HepG2 (cell line): ENCODE measurements at regions not wholly inside any gene's neighbourhood (a gene's known extent, or its start where the extent isn't known, plus 50 kb on each side); places are given as distances from the start of the nearest gene placed in this dataset.

Source experiments
- EP300 ChIP-seq, 3 experiments: sonication (generic) in 1 of 3; formaldehyde crosslinking in 1 of 3; IDR thresholded peaks; 2 replicates each; pipeline versions ENCODE4 v1.5.1 to v1.6.1; 2011 to 2020; ENCODE audit warnings: low read depth in 2 of 3, low read length in 2 of 3, borderline replicate concordance in 1 of 3, improper control_type of control experiment in 1 of 3, mild to moderate bottlenecking in 1 of 3, missing genetic modification reagents in 1 of 3, moderate library complexity in 1 of 3
- HOXA7 ChIP-seq: sonication (generic); formaldehyde crosslinking; IDR thresholded peaks from 2 replicates; pipeline ENCODE4 v1.8.1; 2022; ENCODE audit warnings: mild to moderate bottlenecking, missing genetic modification reagents, moderate library complexity
- JUNB ChIP-seq: sonication (generic); formaldehyde crosslinking; IDR thresholded peaks from 2 replicates; pipeline ENCODE4 v1.8.0; 2022; ENCODE audit warnings: missing genetic modification reagents, mild to moderate bottlenecking, borderline replicate concordance
- NBN ChIP-seq: fragments of 450-650 bp; conservative IDR thresholded peaks from 2 replicates; pipeline ENCODE4 v1.6.1; 2017
- RXRA ChIP-seq: sonication (generic); formaldehyde crosslinking; IDR thresholded peaks from 2 replicates; pipeline ENCODE4 v1.5.1; 2020; ENCODE audit warnings: missing genetic modification reagents
- TEAD2 ChIP-seq: sonication (generic); formaldehyde crosslinking; IDR thresholded peaks from 2 replicates; pipeline ENCODE4 v1.9.0; 2021; ENCODE audit warnings: missing genetic modification reagents
- TF ChIP-seq, protein P1 (sequence below): sonication (generic); formaldehyde crosslinking; IDR thresholded peaks from 2 replicates; pipeline ENCODE4 v1.5.0; 2020; ENCODE audit warnings: mild to moderate bottlenecking, missing genetic modification reagents, moderate library complexity
- TF ChIP-seq, protein P2 (sequence below): IDR thresholded peaks from 2 replicates; pipeline ENCODE4 v1.6.1; 2016; ENCODE audit warnings: low read depth, control low read depth

GRCh38 chr3:106985721-106986120, 391.5 kb upstream of the CCDC54 start:
- no peak for TF ChIP-seq NBN
- TF ChIP-seq, protein P1, sequence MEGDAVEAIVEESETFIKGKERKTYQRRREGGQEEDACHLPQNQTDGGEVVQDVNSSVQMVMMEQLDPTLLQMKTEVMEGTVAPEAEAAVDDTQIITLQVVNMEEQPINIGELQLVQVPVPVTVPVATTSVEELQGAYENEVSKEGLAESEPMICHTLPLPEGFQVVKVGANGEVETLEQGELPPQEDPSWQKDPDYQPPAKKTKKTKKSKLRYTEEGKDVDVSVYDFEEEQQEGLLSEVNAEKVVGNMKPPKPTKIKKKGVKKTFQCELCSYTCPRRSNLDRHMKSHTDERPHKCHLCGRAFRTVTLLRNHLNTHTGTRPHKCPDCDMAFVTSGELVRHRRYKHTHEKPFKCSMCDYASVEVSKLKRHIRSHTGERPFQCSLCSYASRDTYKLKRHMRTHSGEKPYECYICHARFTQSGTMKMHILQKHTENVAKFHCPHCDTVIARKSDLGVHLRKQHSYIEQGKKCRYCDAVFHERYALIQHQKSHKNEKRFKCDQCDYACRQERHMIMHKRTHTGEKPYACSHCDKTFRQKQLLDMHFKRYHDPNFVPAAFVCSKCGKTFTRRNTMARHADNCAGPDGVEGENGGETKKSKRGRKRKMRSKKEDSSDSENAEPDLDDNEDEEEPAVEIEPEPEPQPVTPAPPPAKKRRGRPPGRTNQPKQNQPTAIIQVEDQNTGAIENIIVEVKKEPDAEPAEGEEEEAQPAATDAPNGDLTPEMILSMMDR (CRISPR knock-in tag), result no peak
- no peak for TF ChIP-seq HOXA7 (CRISPR knock-in tag)
- TF ChIP-seq TEAD2 (CRISPR knock-in tag), result no peak
- no peak for TF ChIP-seq EP300 (IDR thresholded peaks at IDR 0.05; ENCODE audit: low read depth in 2 of 2, low read length in 2 of 2)
- no peak for TF ChIP-seq EP300 (CRISPR knock-in tag; IDR thresholded peaks at IDR 0.05; ENCODE audit: borderline replicate concordance)
- TF ChIP-seq JUNB (CRISPR knock-in tag), result no peak
- TF ChIP-seq, protein P2, sequence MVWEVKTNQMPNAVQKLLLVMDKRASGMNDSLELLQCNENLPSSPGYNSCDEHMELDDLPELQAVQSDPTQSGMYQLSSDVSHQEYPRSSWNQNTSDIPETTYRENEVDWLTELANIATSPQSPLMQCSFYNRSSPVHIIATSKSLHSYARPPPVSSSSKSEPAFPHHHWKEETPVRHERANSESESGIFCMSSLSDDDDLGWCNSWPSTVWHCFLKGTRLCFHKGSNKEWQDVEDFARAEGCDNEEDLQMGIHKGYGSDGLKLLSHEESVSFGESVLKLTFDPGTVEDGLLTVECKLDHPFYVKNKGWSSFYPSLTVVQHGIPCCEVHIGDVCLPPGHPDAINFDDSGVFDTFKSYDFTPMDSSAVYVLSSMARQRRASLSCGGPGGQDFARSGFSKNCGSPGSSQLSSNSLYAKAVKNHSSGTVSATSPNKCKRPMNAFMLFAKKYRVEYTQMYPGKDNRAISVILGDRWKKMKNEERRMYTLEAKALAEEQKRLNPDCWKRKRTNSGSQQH (CRISPR knock-in tag), result no peak
- no peak for TF ChIP-seq RXRA
